ENCODE measurements at regions not wholly inside any gene's neighbourhood (a gene's known extent, or its start where the extent isn't known, plus 50 kb on each side); places are given as distances from the start of the nearest gene placed in this dataset.
"Not testable (repeated sequence)": the region's sequence is repeated elsewhere in the genome, so short reads cannot be mapped to it uniquely, and the experiment has no call there.

DNA sequence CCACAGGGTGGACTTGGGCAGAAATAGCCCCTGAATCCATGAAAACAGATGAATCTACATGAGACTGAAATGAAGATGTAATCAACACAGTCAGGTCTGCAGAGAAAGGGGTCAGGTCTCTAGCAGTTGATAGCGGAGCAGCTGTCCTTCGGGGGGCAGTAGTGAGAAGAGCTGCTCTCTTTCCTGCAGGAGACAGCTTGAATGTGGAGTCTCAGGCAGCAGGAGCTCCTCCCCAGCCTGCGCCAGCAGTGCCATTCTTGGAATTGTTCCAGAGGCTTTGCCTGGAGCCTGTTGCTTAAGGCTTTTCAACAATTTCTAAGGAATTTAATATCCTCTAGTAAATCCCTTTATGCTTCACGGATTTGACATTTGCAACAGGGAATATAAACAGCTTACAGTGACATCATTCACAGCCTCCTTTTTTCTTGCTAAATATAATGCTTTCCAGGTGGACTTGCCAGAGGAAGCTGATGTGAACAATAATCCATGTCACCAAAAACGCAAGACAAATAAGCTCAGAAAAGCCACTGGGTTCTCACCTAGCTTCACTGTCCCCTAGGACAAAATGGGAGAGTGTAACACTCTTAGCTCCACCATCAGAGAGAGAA is 1535.1 kb downstream of the RPIA start:
- not testable (repeated sequence) for DNase-seq; H3K4me1 Mint-ChIP-seq (ENCODE audit: low read depth); H3K4me3 Mint-ChIP-seq; H3K36me3 Mint-ChIP-seq (ENCODE audit: insufficient read depth); H3K9me3 Mint-ChIP-seq; H3K27me3 Mint-ChIP-seq (ENCODE audit: low read depth); ATAC-seq

DNA sequence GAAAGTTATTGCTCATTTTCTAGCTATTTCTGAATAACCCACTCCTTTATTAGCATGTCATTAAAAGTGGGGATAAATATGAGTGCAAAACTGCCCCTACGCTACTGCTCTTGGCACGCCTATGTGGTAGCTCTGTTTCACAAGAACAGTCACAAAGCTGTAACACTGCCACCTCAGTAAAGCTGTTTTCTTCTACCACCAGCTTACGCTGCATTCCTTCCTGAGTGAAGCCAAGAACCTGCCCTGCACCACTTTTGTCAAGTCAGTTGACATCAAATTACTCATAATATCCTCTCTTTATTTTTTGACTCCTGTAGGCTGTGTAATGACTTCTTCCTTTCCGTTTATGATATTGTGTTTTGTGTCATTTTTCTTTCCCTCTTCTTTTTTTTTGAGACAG is 1539.7 kb downstream of the RPIA start:
- H3K9me3 Mint-ChIP-seq; H3K4me3 Mint-ChIP-seq; H3K27me3 Mint-ChIP-seq (ENCODE audit: low read depth); DNase-seq; H3K4me1 Mint-ChIP-seq (ENCODE audit: low read depth); ATAC-seq; H3K36me3 Mint-ChIP-seq (ENCODE audit: insufficient read depth): not testable (repeated sequence)

DNA sequence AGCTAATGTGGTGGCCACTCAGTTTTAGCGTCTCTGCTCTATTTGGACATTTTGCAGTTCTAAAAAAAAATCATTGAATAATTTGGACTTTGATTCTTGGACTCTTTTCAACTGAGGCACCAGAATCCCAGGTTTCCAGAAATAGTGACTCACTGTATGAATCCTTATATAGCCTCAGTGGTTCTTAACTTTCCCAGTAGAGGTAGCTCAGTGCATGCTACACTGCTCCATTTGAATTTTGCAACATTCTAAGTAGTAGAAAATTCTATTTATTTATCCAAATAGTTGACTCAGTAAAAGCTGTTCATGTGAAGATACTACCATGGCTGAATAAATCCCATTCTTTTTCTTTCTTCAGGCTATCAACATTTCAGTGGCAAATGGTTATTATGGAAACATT is 1544.0 kb downstream of the RPIA start:
- not testable (repeated sequence) for H3K4me1 Mint-ChIP-seq (ENCODE audit: low read depth); H3K27me3 Mint-ChIP-seq (ENCODE audit: low read depth); H3K36me3 Mint-ChIP-seq (ENCODE audit: insufficient read depth); H3K4me3 Mint-ChIP-seq; H3K9me3 Mint-ChIP-seq; ATAC-seq; DNase-seq

DNA sequence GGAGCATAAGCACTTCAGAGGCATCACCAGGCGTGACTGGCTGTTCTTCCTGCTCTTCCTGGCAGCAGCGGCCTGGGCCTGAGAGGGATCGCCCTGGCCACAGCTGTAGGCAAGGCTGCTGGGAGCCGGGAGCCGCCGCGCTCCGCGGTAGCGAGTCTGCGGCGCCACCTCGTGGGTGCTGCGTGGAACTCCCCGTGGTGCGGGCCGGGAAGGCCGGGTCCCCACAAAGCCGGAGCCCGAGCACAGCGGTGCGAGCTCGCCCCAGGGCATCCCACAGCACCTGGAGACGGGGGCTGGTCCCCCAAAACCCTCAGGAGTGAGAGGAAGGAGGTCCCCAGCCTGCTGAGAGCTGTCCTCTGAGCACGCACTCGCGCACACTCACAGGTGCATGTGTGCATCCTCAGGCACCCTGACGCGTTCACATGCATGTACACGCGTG is 1546.5 kb downstream of the RPIA start:
- H3K4me1 Mint-ChIP-seq (ENCODE audit: low read depth); H3K27me3 Mint-ChIP-seq (ENCODE audit: low read depth); H3K9me3 Mint-ChIP-seq; H3K4me3 Mint-ChIP-seq; DNase-seq; ATAC-seq; H3K36me3 Mint-ChIP-seq (ENCODE audit: insufficient read depth): not testable (repeated sequence)

DNA sequence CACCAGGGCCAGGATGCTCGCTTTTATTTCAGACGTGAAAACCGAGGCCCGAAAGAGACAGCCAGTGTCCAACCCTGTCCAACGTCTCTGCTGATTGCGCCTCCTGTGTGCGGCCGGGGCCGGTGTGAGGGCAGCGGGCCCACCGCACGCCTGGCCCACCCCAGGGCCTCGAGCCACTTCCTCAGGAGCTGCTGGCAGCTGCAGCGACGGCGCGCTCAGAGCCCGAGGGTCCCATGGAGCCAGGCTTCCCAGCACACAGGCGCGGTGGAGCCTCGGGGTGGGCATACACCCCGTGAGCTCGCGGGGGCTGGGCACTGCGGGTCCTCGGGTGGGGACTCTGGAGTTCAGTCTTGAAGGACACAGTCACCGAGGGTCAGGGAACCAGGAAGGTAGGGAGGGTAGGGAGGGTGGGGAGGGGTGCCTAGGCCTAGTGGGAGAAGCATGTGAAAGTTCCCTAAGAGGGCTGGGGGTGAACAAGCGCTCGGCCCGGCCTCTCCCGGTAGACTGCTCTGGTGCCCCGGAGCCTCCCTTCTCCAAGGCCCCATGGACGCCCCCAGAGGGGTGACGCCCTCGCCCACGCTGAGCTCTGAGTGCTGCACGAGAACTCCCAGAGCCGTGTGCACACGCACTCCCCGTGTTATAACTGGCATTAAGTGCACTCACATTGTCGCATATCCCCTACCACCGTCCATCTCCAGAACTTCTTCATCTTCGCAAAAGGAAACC is 1547.2 kb downstream of the RPIA start:
- DNase-seq; H3K4me3 Mint-ChIP-seq; H3K27me3 Mint-ChIP-seq (ENCODE audit: low read depth); H3K36me3 Mint-ChIP-seq (ENCODE audit: insufficient read depth); ATAC-seq; H3K9me3 Mint-ChIP-seq; H3K4me1 Mint-ChIP-seq (ENCODE audit: low read depth): not testable (repeated sequence)

DNA sequence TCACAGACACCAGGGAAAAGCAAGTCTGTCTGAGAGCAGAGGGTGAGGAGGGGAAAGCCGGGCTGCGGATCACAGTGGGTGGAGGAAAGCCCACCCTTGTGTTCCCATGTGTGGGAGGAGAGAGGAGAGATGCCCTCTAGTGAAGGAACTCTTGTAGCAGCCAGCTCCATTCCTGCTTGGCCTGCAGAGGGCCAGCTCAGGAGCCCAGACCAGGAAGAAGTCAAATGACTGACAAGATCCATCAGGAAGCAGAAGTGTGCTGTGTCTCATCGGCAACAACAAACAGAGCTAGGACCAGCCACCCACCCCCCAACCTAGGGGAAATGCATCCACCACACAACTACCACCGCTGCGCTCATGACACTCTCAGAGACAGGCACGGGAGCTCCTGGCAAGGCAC is 1548.3 kb downstream of the RPIA start:
- DNase-seq, result not testable (repeated sequence)

DNA sequence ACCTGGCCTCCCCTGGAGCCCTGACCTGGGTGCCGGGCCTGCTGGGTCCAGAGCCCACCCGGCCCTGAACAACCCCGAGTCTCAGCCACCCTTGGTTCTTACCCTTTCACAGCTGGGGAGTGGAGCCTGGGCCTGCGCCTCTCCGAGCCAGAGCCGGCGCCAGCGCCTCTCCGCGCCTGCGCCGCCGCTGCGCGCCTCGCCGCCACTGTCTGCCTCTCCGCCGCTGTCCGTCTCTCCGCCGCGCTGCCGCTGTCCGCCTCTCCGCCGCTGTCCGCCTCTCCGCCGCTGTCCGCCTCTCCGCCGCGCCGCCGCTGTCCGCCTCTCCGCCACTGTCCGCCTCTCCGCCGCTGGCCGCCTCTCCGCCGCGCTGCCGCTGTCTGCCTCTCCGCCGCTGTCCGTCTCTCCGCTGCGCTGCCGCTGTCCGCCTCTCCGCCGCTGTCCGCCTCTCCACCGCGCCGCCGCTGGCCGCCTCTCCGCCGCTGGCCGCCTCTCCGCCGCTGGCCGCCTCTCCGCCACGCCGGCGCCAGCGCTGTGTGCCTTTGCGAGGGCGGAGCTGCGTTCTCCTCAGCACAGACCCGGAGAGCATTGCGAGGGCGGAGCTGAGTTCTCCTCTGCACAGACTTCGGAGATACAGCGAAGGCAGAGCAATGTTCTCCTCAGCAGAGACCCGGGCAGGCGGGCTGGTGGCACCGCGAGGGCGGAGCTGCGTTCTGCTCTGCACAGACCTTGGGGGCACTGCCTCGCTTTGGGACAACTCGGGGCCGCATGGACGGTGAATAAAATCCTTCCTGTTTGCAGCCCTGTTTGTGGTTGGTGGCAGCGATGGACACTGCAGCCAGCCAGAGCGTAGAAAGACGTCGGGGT is 1553.7 kb downstream of the RPIA start:
- ATAC-seq, H3K9me3 Mint-ChIP-seq: not testable (repeated sequence)

More for the DNA sequence above, 1548.3 kb downstream of the RPIA start:
- H3K27me3 Mint-ChIP-seq (ENCODE audit: low read depth); H3K4me3 Mint-ChIP-seq; H3K4me1 Mint-ChIP-seq (ENCODE audit: low read depth); H3K9me3 Mint-ChIP-seq; ATAC-seq; H3K36me3 Mint-ChIP-seq (ENCODE audit: insufficient read depth): not testable (repeated sequence)

DNA sequence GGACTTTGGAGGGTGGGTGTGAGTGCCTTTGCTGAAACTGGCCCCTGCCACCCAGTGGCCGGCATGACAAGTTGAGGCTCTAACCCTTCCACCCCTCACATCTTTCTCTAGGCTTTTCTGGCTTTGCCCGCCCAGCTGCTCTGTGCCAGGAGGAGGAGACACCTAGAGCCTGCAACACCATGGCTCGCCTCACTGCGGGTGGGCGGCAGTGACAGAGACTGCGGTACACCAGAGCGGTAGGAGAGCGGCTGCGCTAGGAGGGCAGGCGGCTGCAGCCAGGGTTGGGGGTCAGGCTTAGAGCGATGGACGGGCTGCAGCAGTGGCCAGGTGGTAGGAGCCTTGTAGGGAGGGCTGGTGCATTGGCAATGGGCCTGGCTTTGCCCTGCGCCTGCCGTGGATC is 1556.9 kb downstream of the RPIA start:
- not testable (repeated sequence) for H3K36me3 Mint-ChIP-seq (ENCODE audit: insufficient read depth); H3K9me3 Mint-ChIP-seq; DNase-seq; H3K27me3 Mint-ChIP-seq (ENCODE audit: low read depth); H3K4me1 Mint-ChIP-seq (ENCODE audit: low read depth); ATAC-seq; H3K4me3 Mint-ChIP-seq

More for the DNA sequence above, 1553.7 kb downstream of the RPIA start:
- not testable (repeated sequence) for DNase-seq; H3K4me3 Mint-ChIP-seq; H3K27me3 Mint-ChIP-seq (ENCODE audit: low read depth); H3K4me1 Mint-ChIP-seq (ENCODE audit: low read depth); H3K36me3 Mint-ChIP-seq (ENCODE audit: insufficient read depth)

DNA sequence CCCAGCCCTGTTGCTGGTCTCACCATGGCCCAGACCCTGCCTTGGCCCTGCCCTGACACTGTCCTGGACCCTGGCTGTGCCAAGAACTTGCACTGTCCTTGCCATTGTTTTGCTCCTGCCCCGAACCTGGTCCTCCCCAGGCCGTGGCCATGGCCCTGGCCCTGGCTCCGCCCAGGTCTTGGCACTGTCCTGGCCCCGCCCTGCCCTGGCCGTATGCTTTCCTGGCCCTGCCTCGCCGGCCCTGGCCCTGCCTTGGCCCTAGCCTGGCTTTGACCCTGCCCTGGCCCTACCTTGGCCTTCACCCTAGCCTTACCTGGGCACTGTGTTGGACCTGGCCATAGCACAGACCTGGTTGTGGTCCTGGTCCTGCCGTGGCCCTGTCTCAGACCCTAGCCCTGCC is 1558.9 kb downstream of the RPIA start:
- not testable (repeated sequence) for ATAC-seq; DNase-seq; H3K36me3 Mint-ChIP-seq (ENCODE audit: insufficient read depth); H3K4me1 Mint-ChIP-seq (ENCODE audit: low read depth); H3K4me3 Mint-ChIP-seq; H3K9me3 Mint-ChIP-seq; H3K27me3 Mint-ChIP-seq (ENCODE audit: low read depth)

DNA sequence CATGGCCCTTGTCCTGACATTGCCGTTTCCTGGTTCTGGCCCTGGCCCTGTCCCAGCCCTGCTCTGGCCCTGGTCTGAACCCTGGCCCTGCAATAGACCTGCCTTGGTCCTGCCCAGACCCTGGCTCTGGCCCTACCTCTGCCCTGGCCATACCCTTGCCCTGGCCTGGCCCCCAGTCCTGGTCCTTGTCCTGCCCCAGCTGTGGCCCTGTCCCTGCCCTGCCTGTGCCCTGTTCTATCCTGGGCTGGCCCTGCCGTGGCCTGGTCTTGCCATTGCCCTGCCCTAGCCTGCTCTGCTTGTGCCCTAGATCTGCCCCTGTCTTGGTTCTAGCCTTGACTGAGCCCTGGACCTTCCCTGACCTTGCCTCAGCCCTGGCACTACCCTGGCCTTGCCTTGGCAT is 1560.1 kb downstream of the RPIA start:
- H3K4me3 Mint-ChIP-seq; H3K36me3 Mint-ChIP-seq (ENCODE audit: insufficient read depth); H3K4me1 Mint-ChIP-seq (ENCODE audit: low read depth); ATAC-seq; H3K27me3 Mint-ChIP-seq (ENCODE audit: low read depth); DNase-seq: not testable (repeated sequence)
- H3K9me3 Mint-ChIP-seq, result peaks cover 11% of the 10 kb centered on the region

DNA sequence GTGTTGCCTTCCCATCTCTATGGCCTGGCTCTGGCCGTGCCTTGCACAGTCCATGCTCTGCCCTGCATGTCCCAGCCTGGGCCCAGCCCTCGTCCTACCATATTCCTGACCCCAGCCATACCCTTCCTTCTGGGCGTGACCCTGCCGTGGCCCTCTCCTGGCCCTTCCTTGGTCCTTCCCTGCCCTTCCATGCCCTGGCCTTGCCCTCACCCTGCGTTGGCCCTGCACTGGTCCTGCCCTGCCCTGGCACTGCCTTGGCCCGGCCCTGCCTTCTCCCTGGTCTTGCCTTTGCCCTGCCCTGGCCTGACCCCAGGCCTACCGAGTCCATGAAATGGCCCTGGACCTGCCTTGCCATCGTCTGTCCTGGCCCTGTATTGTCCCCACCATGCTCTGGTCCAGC is 1561.8 kb downstream of the RPIA start:
- ATAC-seq; H3K36me3 Mint-ChIP-seq (ENCODE audit: insufficient read depth); H3K4me3 Mint-ChIP-seq; H3K4me1 Mint-ChIP-seq (ENCODE audit: low read depth); H3K27me3 Mint-ChIP-seq (ENCODE audit: low read depth); DNase-seq: not testable (repeated sequence)
- H3K9me3 Mint-ChIP-seq, result peaks cover 23% of the 10 kb centered on the region

DNA sequence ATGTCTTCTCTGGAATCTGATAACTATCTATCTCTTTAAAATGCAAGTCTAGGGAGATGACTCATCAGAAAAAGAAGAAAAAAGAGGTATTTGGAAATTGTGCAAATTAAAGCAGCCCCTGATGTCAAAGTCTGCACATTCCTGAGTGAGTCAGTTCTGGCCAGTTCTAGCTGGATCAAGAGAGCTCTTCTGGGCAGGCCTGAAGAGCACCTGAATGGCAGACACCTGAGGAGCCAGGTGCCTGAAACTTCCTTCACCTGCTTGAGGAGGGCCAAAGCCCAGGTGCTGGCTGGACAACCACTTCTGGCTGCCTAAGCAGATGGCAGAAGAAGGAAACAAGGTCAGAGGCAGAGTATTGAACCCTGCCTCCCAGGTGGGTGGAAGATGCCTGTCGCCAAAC is 1575.4 kb downstream of the RPIA start:
- not testable (repeated sequence) for DNase-seq; H3K4me1 Mint-ChIP-seq (ENCODE audit: low read depth); ATAC-seq; H3K27me3 Mint-ChIP-seq (ENCODE audit: low read depth); H3K4me3 Mint-ChIP-seq; H3K9me3 Mint-ChIP-seq; H3K36me3 Mint-ChIP-seq (ENCODE audit: insufficient read depth)

DNA sequence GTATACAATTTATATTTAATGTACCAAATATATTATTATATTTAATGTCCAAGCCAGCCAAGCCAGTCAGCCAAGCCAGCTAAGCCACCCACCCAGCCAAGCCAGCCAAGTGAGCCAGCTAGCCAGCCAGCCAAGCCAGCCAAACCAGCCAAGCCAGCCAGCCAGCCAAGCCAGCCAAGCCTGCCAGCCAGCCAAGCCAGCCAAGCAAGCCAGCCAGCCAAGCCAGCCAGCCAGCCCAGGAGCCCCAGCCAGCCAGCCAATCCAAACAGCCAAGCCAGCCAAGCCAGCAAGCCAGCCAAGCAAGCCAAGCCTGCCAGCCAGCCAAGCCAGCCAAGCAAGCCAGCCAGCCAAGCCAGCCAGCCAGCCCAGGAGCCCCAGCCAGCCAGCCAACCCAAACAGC is 1596.3 kb downstream of the RPIA start:
- H3K36me3 Mint-ChIP-seq (ENCODE audit: insufficient read depth); H3K9me3 Mint-ChIP-seq; ATAC-seq; DNase-seq; H3K4me3 Mint-ChIP-seq; H3K27me3 Mint-ChIP-seq (ENCODE audit: low read depth); H3K4me1 Mint-ChIP-seq (ENCODE audit: low read depth): not testable (repeated sequence)

DNA sequence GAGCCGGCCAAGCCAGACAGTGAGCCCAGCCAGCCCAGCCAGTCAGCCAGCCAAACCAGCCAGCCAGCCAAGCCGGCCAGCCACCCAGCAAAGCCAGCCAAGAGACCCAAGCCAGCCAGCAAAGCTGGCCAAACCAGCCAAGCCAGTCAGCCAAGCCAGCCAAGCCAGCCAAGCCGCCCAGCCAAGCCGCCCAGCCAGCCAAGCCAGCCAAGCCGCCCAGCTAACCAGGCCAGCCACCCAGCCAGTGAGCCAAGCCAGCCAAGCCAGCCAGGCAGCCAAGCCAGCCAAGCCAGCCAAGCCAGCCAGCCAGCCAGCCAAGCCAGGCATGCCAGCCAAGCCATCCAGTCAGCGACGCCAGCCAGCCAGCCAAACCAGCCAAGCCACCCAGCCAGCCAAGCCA is 1596.9 kb downstream of the RPIA start:
- ATAC-seq; DNase-seq; H3K4me3 Mint-ChIP-seq; H3K9me3 Mint-ChIP-seq; H3K27me3 Mint-ChIP-seq (ENCODE audit: low read depth); H3K4me1 Mint-ChIP-seq (ENCODE audit: low read depth); H3K36me3 Mint-ChIP-seq (ENCODE audit: insufficient read depth): not testable (repeated sequence)
